HEK293 (cell line): ENCODE measurements at regions not wholly inside any gene's neighbourhood (a gene's known extent, or its start where the extent isn't known, plus 50 kb on each side); places are given as distances from the start of the nearest gene placed in this dataset.
A peak's percentile ranks its signal among the peaks of the same experiment; 100 is the strongest.

Experiments
- CTCF ChIA-PET: fragments of 350-600 bp; formaldehyde crosslinking; extraction: SDS; loops from one replicate; lab custom pipeline; 2021; ENCODE audit warnings: antibody characterized with exemption; lab: Yijun Ruan, JAX
- POLR2A ChIA-PET: fragments of 300-600 bp; formaldehyde crosslinking; extraction: SDS; loops from one replicate; lab custom pipeline; 2020; ENCODE audit warnings: antibody characterized with exemption, inconsistent platforms; lab: Yijun Ruan, JAX
- H3K27ac ChIP-seq: fragments of 200-500 bp; sonication (Bioruptor generic); 2 replicates; pipeline ENCODE4 v1.5.1; 2014; ENCODE audit warnings: low read depth, low read length, control low read depth, inconsistent platforms; ENCODE audit errors: extremely low read depth
- H3K36me3 ChIP-seq, 2 experiments: fragments of 200-500 bp in 1 of 2; sonication (Bioruptor generic) in 1 of 2; 1 replicate in 1 of 2; 2 replicates in 1 of 2; pipeline ENCODE4 v1.5.1; 2014 to 2017; ENCODE audit warnings: inconsistent platforms in 2 of 2, low read length in 2 of 2; ENCODE audit not compliant: control insufficient read depth in 2 of 2, insufficient read depth in 1 of 2
- H3K4me1 ChIP-seq: fragments of 200-500 bp; sonication (Bioruptor generic); 2 replicates; pipeline ENCODE4 v1.5.1; 2014; ENCODE audit warnings: mild to moderate bottlenecking, low read length, inconsistent platforms; ENCODE audit not compliant: control insufficient read depth, insufficient read depth
- H3K4me3 ChIP-seq: 2 replicates; pipeline ENCODE4 v1.5.1; 2011; ENCODE audit warnings: low read depth, mild to moderate bottlenecking, control low read depth, low read length, moderate library complexity
- H3K9me3 ChIP-seq: fragments of 200-500 bp; sonication (Bioruptor generic); 2 replicates; pipeline ENCODE4 v1.5.1; 2014; ENCODE audit warnings: low read depth, low read length, inconsistent platforms; ENCODE audit not compliant: control insufficient read depth, insufficient read depth
- GLIS2 ChIP-seq: fragments of 450-650 bp; formaldehyde crosslinking; IDR thresholded peaks from 2 replicates; pipeline ENCODE4 v1.5.1; 2016; ENCODE audit warnings: missing biosample characterization, missing genetic modification characterization
- HOXC10 ChIP-seq: sonication (generic); formaldehyde crosslinking; IDR thresholded peaks from 2 replicates; pipeline ENCODE4 v1.8.1; 2023; ENCODE audit warnings: mild to moderate bottlenecking, missing genetic modification reagents
- KLF9 ChIP-seq: fragments of 450-650 bp; formaldehyde crosslinking; IDR thresholded peaks from 2 replicates; pipeline ENCODE4 v1.5.1; 2016; ENCODE audit warnings: missing biosample characterization, missing genetic modification characterization, low read depth
- REPIN1 ChIP-seq: fragments of 450-650 bp; formaldehyde crosslinking; IDR thresholded peaks from 2 replicates; pipeline ENCODE4 v1.5.1; 2017; ENCODE audit warnings: missing biosample characterization, missing genetic modification characterization, low read depth
- SP3 ChIP-seq: fragments of 450-650 bp; formaldehyde crosslinking; IDR thresholded peaks from 2 replicates; pipeline ENCODE4 v1.5.1; 2016; ENCODE audit warnings: missing biosample characterization, missing genetic modification characterization
- ZFP41 ChIP-seq: fragments of 450-650 bp; formaldehyde crosslinking; IDR thresholded peaks from 2 replicates; pipeline ENCODE4 v1.5.1; 2016; ENCODE audit warnings: missing biosample characterization, missing genetic modification characterization, borderline replicate concordance
- ZIC2 ChIP-seq: fragments of 450-650 bp; formaldehyde crosslinking; IDR thresholded peaks from 2 replicates; pipeline ENCODE4 v1.5.1; 2016; ENCODE audit warnings: missing biosample characterization, missing genetic modification characterization
- ZNF175 ChIP-seq: fragments of 450-650 bp; formaldehyde crosslinking; IDR thresholded peaks from 2 replicates; pipeline ENCODE4 v1.5.1; 2016; ENCODE audit warnings: missing biosample characterization, missing genetic modification characterization
- ZNF473 ChIP-seq: fragments of 450-650 bp; formaldehyde crosslinking; IDR thresholded peaks from 2 replicates; pipeline ENCODE4 v1.5.1; 2017; ENCODE audit warnings: missing biosample characterization, missing genetic modification characterization
- ZNF777 ChIP-seq: fragments of 450-650 bp; formaldehyde crosslinking; IDR thresholded peaks from 2 replicates; pipeline ENCODE4 v1.5.1; 2017; ENCODE audit warnings: missing biosample characterization, missing genetic modification characterization, borderline replicate concordance
- ZNF785 ChIP-seq: fragments of 450-650 bp; formaldehyde crosslinking; IDR thresholded peaks from 2 replicates; pipeline ENCODE4 v1.5.1; 2016; ENCODE audit warnings: missing biosample characterization, missing genetic modification characterization
- TF ChIP-seq, protein P1 (sequence below): fragments of 450-650 bp; formaldehyde crosslinking; IDR thresholded peaks from 2 replicates; pipeline ENCODE4 v1.5.1; 2016; ENCODE audit warnings: missing biosample characterization, missing genetic modification characterization
- TF ChIP-seq, protein P2 (sequence below): fragments of 450-650 bp; formaldehyde crosslinking; IDR thresholded peaks from 2 replicates; pipeline ENCODE4 v1.5.1; 2017; ENCODE audit warnings: missing biosample characterization, missing genetic modification characterization
- TF ChIP-seq, protein P3 (sequence below): fragments of 450-650 bp; formaldehyde crosslinking; conservative IDR thresholded peaks from 2 replicates; pipeline ENCODE4 v1.5.1; 2016; ENCODE audit warnings: low read depth, missing biosample characterization, missing genetic modification characterization
- TF ChIP-seq, protein P4 (sequence below): fragments of 450-650 bp; formaldehyde crosslinking; optimal IDR thresholded peaks from 2 replicates; pipeline ENCODE3; 2016; ENCODE audit warnings: missing biosample characterization, mild to moderate bottlenecking, missing genetic modification characterization

DNA sequence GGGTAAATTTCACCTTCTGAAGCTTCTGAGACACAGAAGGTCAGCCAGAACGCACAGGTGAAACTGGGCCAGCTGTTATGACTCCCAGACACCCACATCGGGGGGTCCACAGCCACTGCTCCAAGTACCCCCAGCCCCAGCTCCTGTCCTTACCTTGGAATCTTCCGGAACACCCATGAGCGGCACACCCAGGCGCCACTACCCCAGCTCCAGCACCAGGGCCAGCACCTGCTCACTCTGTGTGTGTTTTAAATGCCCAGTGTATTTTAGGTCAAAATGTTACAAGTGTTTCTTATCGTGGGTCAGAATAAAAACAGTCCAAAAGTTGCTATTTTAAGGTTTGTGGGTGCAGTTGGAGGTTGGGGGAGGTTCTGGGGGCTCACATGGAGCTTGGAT, 116.3 kb downstream of the RMI2 start:
- no peaks in the 10 kb centered on the region for H3K9me3 ChIP-seq
- POLR2A ChIA-PET, result no interaction called here
- no peak for TF ChIP-seq REPIN1 (tag by site-specific recombination)
- TF ChIP-seq, protein P1, sequence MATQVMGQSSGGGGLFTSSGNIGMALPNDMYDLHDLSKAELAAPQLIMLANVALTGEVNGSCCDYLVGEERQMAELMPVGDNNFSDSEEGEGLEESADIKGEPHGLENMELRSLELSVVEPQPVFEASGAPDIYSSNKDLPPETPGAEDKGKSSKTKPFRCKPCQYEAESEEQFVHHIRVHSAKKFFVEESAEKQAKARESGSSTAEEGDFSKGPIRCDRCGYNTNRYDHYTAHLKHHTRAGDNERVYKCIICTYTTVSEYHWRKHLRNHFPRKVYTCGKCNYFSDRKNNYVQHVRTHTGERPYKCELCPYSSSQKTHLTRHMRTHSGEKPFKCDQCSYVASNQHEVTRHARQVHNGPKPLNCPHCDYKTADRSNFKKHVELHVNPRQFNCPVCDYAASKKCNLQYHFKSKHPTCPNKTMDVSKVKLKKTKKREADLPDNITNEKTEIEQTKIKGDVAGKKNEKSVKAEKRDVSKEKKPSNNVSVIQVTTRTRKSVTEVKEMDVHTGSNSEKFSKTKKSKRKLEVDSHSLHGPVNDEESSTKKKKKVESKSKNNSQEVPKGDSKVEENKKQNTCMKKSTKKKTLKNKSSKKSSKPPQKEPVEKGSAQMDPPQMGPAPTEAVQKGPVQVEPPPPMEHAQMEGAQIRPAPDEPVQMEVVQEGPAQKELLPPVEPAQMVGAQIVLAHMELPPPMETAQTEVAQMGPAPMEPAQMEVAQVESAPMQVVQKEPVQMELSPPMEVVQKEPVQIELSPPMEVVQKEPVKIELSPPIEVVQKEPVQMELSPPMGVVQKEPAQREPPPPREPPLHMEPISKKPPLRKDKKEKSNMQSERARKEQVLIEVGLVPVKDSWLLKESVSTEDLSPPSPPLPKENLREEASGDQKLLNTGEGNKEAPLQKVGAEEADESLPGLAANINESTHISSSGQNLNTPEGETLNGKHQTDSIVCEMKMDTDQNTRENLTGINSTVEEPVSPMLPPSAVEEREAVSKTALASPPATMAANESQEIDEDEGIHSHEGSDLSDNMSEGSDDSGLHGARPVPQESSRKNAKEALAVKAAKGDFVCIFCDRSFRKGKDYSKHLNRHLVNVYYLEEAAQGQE (tag by site-specific recombination), result peak; percentile 85
- TF ChIP-seq, all 188 proteins: peak for 1
- H3K36me3 ChIP-seq, result no peaks in the 10 kb centered on the region
- CTCF ChIA-PET, result no interaction called here
- no peaks in the 10 kb centered on the region for H3K4me1 ChIP-seq
- H3K4me3 ChIP-seq, result no peak overlapping the region
- no peak overlapping the region for H3K27ac ChIP-seq

DNA sequence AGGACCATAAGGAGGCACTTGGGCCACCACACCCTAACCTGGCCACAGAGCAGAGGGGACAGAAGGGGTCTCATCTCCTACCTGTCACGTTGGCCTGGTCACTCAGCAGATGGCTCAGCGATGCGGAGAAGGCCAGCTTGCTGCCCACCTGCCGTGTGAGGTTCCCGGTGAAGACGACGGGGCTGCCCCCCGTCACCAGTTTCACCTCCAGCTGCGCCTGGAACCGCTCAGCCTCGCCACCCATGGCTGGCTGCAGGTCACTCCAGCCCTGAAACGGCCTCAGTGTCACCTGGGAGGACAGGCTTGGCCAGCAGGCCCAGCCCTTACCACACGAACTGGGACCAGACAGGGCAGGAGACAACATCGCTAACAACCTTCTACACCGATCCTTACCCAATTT, 116.8 kb downstream of the RMI2 start:
- ChIA-PET CTCF (no interaction called here), POLR2A (no interaction called here)
- Histone ChIP-seq H3K36me3 (no peaks in the 10 kb centered on the region), H3K27ac (no peak overlapping the region), H3K9me3 (no peaks in the 10 kb centered on the region), H3K4me1 (no peaks in the 10 kb centered on the region), H3K4me3 (no peak overlapping the region)
- TF ChIP-seq ZFP41 (tag by site-specific recombination) (no peak), KLF9 (no peak), ZNF785 (tag by site-specific recombination) (no peak), ZNF777 (tag by site-specific recombination) (no peak), GLIS2 (tag by site-specific recombination) (no peak), SP3 (tag by site-specific recombination) (no peak), ZNF473 (no peak), ZIC2 (tag by site-specific recombination) (no peak), HOXC10 (CRISPR knock-in tag) (no peak), ZNF175 (tag by site-specific recombination) (no peak)
- TF ChIP-seq, protein P2, sequence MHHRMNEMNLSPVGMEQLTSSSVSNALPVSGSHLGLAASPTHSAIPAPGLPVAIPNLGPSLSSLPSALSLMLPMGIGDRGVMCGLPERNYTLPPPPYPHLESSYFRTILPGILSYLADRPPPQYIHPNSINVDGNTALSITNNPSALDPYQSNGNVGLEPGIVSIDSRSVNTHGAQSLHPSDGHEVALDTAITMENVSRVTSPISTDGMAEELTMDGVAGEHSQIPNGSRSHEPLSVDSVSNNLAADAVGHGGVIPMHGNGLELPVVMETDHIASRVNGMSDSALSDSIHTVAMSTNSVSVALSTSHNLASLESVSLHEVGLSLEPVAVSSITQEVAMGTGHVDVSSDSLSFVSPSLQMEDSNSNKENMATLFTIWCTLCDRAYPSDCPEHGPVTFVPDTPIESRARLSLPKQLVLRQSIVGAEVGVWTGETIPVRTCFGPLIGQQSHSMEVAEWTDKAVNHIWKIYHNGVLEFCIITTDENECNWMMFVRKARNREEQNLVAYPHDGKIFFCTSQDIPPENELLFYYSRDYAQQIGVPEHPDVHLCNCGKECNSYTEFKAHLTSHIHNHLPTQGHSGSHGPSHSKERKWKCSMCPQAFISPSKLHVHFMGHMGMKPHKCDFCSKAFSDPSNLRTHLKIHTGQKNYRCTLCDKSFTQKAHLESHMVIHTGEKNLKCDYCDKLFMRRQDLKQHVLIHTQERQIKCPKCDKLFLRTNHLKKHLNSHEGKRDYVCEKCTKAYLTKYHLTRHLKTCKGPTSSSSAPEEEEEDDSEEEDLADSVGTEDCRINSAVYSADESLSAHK (tag by site-specific recombination), result no peak
- TF ChIP-seq, protein P3, sequence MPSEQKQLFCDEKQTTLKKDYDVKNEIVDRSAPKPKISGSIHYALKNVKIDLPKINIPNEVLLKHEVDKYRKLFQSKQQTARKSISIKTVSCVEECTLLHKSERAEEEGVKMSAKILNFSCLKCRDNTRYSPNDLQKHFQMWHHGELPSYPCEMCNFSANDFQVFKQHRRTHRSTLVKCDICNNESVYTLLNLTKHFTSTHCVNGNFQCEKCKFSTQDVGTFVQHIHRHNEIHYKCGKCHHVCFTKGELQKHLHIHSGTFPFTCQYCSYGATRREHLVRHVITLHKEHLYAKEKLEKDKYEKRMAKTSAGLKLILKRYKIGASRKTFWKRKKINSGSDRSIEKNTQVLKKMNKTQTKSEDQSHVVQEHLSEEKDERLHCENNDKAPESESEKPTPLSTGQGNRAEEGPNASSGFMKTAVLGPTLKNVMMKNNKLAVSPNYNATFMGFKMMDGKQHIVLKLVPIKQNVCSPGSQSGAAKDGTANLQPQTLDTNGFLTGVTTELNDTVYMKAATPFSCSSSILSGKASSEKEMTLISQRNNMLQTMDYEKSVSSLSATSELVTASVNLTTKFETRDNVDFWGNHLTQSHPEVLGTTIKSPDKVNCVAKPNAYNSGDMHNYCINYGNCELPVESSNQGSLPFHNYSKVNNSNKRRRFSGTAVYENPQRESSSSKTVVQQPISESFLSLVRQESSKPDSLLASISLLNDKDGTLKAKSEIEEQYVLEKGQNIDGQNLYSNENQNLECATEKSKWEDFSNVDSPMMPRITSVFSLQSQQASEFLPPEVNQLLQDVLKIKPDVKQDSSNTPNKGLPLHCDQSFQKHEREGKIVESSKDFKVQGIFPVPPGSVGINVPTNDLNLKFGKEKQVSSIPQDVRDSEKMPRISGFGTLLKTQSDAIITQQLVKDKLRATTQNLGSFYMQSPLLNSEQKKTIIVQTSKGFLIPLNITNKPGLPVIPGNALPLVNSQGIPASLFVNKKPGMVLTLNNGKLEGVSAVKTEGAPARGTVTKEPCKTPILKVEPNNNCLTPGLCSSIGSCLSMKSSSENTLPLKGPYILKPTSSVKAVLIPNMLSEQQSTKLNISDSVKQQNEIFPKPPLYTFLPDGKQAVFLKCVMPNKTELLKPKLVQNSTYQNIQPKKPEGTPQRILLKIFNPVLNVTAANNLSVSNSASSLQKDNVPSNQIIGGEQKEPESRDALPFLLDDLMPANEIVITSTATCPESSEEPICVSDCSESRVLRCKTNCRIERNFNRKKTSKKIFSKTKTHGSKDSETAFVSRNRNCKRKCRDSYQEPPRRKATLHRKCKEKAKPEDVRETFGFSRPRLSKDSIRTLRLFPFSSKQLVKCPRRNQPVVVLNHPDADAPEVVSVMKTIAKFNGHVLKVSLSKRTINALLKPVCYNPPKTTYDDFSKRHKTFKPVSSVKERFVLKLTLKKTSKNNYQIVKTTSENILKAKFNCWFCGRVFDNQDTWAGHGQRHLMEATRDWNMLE (tag by site-specific recombination), result no peak
- TF ChIP-seq, protein P4, sequence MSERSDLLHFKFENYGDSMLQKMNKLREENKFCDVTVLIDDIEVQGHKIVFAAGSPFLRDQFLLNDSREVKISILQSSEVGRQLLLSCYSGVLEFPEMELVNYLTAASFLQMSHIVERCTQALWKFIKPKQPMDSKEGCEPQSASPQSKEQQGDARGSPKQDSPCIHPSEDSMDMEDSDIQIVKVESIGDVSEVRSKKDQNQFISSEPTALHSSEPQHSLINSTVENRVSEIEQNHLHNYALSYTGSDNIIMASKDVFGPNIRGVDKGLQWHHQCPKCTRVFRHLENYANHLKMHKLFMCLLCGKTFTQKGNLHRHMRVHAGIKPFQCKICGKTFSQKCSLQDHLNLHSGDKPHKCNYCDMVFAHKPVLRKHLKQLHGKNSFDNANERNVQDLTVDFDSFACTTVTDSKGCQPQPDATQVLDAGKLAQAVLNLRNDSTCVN (tag by site-specific recombination), result no peak
